AG04450 (cell line): ENCODE measurements at regions not wholly inside any gene's neighbourhood (a gene's known extent, or its start where the extent isn't known, plus 50 kb on each side); places are given as distances from the start of the nearest gene placed in this dataset.

Experiments
- CTCF ChIA-PET: fragments of 300-600, 350-600 bp; formaldehyde crosslinking; extraction: SDS; loops from one replicate; lab custom pipeline; 2022; ENCODE audit warnings: antibody characterized with exemption, inconsistent platforms; lab: Charles Lee
- POLR2A ChIA-PET: fragments of 350-600 bp; formaldehyde crosslinking; extraction: SDS; loops from one replicate; lab custom pipeline; 2021; ENCODE audit warnings: antibody characterized with exemption, inconsistent platforms; lab: Yijun Ruan, JAX
- DNase-seq: peaks from one replicate; pipeline ENCODE4 v3.0.0-alpha.2; 2011; ENCODE audit warnings: low read depth, low spot score
- H3K27ac ChIP-seq: one replicate; pipeline ENCODE4 v1.5.1; 2012; ENCODE audit warnings: low read depth, low read length, control low read depth
- H3K27me3 ChIP-seq: one replicate; pipeline ENCODE4 v1.6.0; 2012; ENCODE audit warnings: low read length; ENCODE audit not compliant: control insufficient read depth, insufficient read depth
- H3K4me3 ChIP-seq: 2 replicates; pipeline ENCODE4 v1.5.1; 2011; ENCODE audit warnings: mild to moderate bottlenecking, low read depth, low read length, control low read depth
- H3K9me3 ChIP-seq: 2 replicates; pipeline ENCODE4 v1.5.1; 2012; ENCODE audit warnings: low read length; ENCODE audit not compliant: control insufficient read depth, insufficient read depth
- TF ChIP-seq, protein P1 (sequence below): IDR thresholded peaks from 2 replicates; pipeline ENCODE4 v1.5.1; 2011; ENCODE audit warnings: low read depth, low read length, control low read depth, inconsistent platforms

GRCh38 chr2:239534581-239535412, 134.0 kb upstream of the HDAC4 start:
- no peak for DNase-seq
- Histone ChIP-seq H3K4me3 (no peak overlapping the region), H3K27ac (no peak overlapping the region), H3K27me3 (no peaks in the 10 kb centered on the region), H3K9me3 (peaks cover 49% of the 10 kb centered on the region)
- ChIA-PET CTCF (no interaction called here), POLR2A (no interaction called here)
- TF ChIP-seq, protein P1, sequence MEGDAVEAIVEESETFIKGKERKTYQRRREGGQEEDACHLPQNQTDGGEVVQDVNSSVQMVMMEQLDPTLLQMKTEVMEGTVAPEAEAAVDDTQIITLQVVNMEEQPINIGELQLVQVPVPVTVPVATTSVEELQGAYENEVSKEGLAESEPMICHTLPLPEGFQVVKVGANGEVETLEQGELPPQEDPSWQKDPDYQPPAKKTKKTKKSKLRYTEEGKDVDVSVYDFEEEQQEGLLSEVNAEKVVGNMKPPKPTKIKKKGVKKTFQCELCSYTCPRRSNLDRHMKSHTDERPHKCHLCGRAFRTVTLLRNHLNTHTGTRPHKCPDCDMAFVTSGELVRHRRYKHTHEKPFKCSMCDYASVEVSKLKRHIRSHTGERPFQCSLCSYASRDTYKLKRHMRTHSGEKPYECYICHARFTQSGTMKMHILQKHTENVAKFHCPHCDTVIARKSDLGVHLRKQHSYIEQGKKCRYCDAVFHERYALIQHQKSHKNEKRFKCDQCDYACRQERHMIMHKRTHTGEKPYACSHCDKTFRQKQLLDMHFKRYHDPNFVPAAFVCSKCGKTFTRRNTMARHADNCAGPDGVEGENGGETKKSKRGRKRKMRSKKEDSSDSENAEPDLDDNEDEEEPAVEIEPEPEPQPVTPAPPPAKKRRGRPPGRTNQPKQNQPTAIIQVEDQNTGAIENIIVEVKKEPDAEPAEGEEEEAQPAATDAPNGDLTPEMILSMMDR, result no peak

DNA sequence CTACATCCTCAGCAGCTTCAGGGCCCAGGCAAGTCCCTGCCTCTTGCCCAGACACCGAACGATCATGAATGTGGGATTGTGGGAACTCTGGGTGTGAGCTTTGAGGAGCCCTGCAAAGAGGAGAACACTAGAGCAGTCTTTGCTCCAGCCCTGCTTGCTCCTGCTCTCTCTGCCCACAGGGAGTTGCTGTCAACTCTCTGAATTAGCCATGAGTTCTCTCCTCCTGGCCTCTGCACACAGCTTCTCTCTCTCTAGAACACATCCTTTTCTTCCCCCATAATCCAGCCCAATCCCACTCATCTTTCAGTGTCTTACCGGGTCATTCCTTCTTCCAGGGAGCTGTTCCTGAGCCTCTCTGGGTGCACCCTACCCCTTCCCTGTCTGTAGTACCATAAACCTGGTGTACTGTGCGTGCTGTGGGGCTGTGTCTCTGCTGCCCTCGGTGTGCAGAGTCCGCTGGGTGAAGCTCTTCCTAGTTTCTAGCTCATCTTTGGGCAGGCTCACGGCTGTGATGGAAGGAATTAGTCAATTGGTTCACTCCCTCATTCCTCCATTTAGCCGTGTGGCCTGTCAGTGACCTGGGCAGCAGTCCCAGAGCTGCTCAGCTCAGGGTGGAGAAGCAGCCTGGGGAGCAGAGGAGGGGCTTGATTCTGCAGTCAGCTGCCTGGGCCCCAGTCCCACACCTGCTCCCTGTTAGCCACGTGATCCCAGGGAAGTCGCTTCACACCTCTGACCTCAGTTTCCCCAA, 132.9 kb upstream of the HDAC4 start:
- ChIA-PET CTCF (no interaction called here), POLR2A (no interaction called here)
- peaks cover 58% of the 10 kb centered on the region for H3K9me3 ChIP-seq
- H3K4me3 ChIP-seq, result no peak overlapping the region
- H3K27ac ChIP-seq, result no peak overlapping the region
- H3K27me3 ChIP-seq, result no peaks in the 10 kb centered on the region
- no peak for DNase-seq
- TF ChIP-seq, protein P1, result no peak

GRCh38 chr2:239532859-239533258, 132.0 kb upstream of the HDAC4 start:
- DNase-seq, result no peak
- TF ChIP-seq, protein P1, result no peak
- Histone ChIP-seq H3K9me3 (peaks cover 67% of the 10 kb centered on the region), H3K27me3 (no peaks in the 10 kb centered on the region), H3K4me3 (no peak overlapping the region), H3K27ac (no peak overlapping the region)
- POLR2A ChIA-PET, result no interaction called here
- CTCF ChIA-PET, result no interaction called here

GRCh38 chr2:239532250-239532649, 131.4 kb upstream of the HDAC4 start:
- H3K9me3 ChIP-seq, result peaks cover 70% of the 10 kb centered on the region
- no peak overlapping the region for H3K27ac ChIP-seq
- no peak overlapping the region for H3K4me3 ChIP-seq
- ChIA-PET CTCF (no interaction called here), POLR2A (no interaction called here)
- DNase-seq, result no peak
- TF ChIP-seq, protein P1, result no peak
- H3K27me3 ChIP-seq, result no peaks in the 10 kb centered on the region
